ENCODE measurements at regions not wholly inside any gene's neighbourhood (a gene's known extent, or its start where the extent isn't known, plus 50 kb on each side); places are given as distances from the start of the nearest gene placed in this dataset.
"Not testable (repeated sequence)": the region's sequence is repeated elsewhere in the genome, so short reads cannot be mapped to it uniquely, and the experiment has no call there.

GRCh38 chr6:113679051-113679450, 178.1 kb upstream of the MARCKS start:
- TF ChIP-seq CTCF (IDR thresholded peaks at IDR 0.05) = no peak
- Histone ChIP-seq H3K4me3 (no peak overlapping the region), H3K27ac (no peak overlapping the region), H3K4me1 (peaks cover under 1% of the 10 kb centered on the region), H3K36me3 (no peaks in the 10 kb centered on the region), H3K27me3 (ENCODE audit: low read depth) (no peaks in the 10 kb centered on the region), H3K9me3 (no peaks in the 10 kb centered on the region)
- intact Hi-C loops (cut with DNase I) = no loop called here
- DNase-seq = no peak
- ATAC-seq = no peak

GRCh38 chr6:113680301-113680700, 176.8 kb upstream of the MARCKS start:
- Histone ChIP-seq H3K27ac (no peak overlapping the region), H3K9me3 (no peaks in the 10 kb centered on the region)
- intact Hi-C loops (cut with DNase I) = no loop called here

DNA sequence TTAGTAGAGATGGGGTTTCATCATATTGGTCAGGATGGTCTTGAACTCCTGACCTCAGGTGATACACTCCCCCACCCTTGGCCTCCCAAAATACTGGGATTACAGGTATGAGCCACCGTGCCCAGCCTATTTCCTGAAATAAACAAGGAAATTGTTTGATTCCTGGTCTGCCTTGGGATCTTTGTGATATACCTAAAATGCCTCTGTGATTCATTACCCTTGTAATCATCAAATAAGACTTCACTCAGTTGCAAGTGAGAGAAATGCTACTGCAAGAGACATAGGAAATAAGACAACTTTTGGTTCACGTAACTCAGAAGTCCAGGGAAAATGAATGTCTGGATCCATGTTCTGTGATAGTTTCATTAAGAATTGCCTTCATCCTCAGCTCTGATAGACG, 173.2 kb upstream of the MARCKS start:
- intact Hi-C loops (cut with DNase I) = no loop called here
- no peaks in the 10 kb centered on the region for H3K36me3 ChIP-seq
- TF ChIP-seq CTCF (IDR thresholded peaks at IDR 0.05) = no peak
- no peak overlapping the region for H3K4me3 ChIP-seq
- DNase-seq (no peak), ATAC-seq (no peak)
- H3K27me3 ChIP-seq (ENCODE audit: low read depth) = no peaks in the 10 kb centered on the region
- H3K4me1 ChIP-seq = peaks cover 11% of the 10 kb centered on the region
- no peaks in the 10 kb centered on the region for H3K9me3 ChIP-seq
- no peak overlapping the region for H3K27ac ChIP-seq

More at GRCh38 chr6:113680301-113680700, 176.8 kb upstream of the MARCKS start:
- no peak for DNase-seq
- no peaks in the 10 kb centered on the region for H3K36me3 ChIP-seq
- no peaks in the 10 kb centered on the region for H3K27me3 ChIP-seq (ENCODE audit: low read depth)
- no peak for TF ChIP-seq CTCF (IDR thresholded peaks at IDR 0.05)
- no peak overlapping the region for H3K4me3 ChIP-seq
- ATAC-seq = no peak
- H3K4me1 ChIP-seq = peaks cover 6% of the 10 kb centered on the region

DNA sequence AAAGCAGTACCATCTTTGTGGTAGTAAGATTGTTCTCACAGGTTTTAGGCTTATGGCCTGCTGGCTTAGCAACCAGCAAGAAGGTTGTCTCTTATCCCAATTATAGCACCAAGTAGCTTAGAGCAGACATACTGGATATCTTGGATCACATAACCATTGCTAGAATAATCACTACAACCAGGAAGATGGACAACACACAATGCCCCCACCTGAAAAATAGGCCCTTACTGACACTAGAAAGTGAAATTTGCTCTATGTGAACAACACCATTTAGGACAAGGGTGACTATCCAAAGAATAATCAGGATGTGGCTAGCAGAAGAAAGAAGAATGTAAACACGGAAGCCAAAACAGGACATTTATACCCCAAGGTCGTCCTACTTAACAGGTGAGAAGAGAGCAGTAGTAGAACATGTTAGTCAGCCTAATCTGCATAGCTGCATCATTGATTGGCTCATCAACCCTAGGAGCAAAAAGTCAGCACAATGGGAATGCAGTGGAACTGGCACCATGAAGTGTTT, 172.7 kb upstream of the MARCKS start:
- Histone ChIP-seq H3K27ac (no peak overlapping the region), H3K36me3 (no peaks in the 10 kb centered on the region), H3K27me3 (ENCODE audit: low read depth) (no peaks in the 10 kb centered on the region), H3K9me3 (no peaks in the 10 kb centered on the region), H3K4me1 (peaks cover 11% of the 10 kb centered on the region), H3K4me3 (no peak overlapping the region)
- ATAC-seq = no peak
- intact Hi-C loops (cut with DNase I) = no loop called here
- no peak for TF ChIP-seq CTCF (IDR thresholded peaks at IDR 0.05)
- DNase-seq = no peak

DNA sequence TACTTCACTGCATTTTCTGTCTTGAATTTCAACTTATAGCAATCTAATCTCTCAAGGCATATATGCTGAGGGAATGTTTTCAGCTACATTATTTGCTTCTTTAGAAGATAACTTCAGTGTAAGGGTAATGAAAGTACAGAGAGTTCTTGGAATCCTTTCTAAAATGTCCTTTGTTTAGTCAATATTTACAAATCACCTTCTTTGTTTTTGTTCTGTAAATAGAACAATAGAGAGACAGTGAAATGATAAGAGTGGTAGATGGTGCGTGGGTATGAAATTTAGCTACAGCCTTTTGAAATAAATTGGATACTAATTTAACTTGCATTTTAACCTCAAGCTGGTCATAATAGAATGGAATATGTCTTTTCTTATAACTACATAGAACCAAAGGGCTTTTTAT, 171.1 kb upstream of the MARCKS start:
- no peaks in the 10 kb centered on the region for H3K9me3 ChIP-seq
- no peak overlapping the region for H3K4me3 ChIP-seq
- DNase-seq (no peak), ATAC-seq (no peak)
- peaks cover 11% of the 10 kb centered on the region for H3K4me1 ChIP-seq
- H3K36me3 ChIP-seq = no peaks in the 10 kb centered on the region
- intact Hi-C loops (cut with DNase I) = no loop called here
- H3K27me3 ChIP-seq (ENCODE audit: low read depth) = no peaks in the 10 kb centered on the region
- TF ChIP-seq CTCF (IDR thresholded peaks at IDR 0.05) = no peak
- H3K27ac ChIP-seq = no peak overlapping the region

- not testable (repeated sequence) for ATAC-seq
These were observed 167.5 kb upstream of the MARCKS start for GRCh38 chr6:113689620-113690019.

More at GRCh38 chr6:113689620-113690019, 167.5 kb upstream of the MARCKS start:
- H3K4me1 ChIP-seq; DNase-seq; H3K36me3 ChIP-seq; intact Hi-C loops (cut with DNase I); H3K27me3 ChIP-seq (ENCODE audit: low read depth); H3K9me3 ChIP-seq; H3K4me3 ChIP-seq; H3K27ac ChIP-seq: not testable (repeated sequence)
